UCSD-AML1 (cell line): ENCODE measurements at regions not wholly inside any gene's neighbourhood (a gene's known extent, or its start where the extent isn't known, plus 50 kb on each side); places are given as distances from the start of the nearest gene placed in this dataset.
A peak's percentile ranks its signal among the peaks of the same experiment; 100 is the strongest.

Experiments
- DNase-seq: peaks from one replicate; lab custom pipeline; 2025; ENCODE audit not compliant: unreplicated experiment; lab: John Stamatoyannopoulos, UW

DNA sequence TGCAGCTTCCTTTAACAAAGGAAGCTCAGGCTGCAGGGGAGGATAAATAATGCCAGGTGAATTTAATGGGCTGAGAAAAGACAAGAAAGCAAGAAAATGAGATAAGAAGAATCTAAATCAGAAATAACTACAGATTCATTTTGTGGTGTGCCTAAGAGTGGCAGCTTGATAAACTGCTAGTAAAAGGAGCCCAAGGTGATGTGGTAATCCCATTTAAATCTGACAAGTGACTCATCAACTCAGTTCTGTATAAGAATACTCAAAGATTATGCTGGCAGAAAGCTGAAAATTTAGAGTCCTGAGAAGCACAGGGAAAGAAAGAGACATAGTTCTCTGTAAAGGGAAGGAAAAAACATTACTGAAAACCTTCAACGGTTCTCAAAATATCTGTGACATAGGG, 109.4 kb upstream of the PDE1C start:
- no peak for DNase-seq

DNA sequence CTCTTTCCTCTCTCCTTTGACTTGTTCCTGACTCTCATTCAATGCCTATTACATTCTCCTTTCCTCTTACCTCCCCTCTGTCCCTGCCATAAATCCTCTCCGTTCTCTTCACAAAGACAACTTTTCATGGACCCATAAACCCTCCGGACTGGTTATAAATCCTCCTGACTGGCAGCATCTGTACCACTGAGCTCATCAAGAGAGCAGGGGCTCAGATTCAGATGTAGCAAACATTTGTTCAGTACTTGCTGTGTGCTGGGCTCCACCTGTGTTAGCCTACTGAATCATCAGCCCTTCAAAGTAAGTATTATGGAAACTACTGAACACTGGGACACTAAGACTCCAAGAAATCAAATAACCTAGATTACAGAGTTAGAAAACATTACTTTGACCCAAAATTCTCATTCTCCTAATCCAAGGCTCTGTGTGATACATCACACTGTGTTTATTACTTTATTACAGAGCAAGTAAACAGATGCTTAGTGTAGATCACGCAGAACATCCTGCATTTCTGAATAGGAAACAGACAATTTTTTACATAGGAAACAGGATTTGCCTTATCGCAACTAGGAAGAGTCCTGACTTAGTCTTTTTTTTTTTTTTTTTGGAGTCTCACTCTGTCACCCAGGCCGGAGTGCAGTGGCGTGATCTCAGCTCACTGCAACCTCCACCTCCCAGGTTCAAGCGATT, 108.6 kb upstream of the PDE1C start:
- DNase-seq, result no peak

DNA sequence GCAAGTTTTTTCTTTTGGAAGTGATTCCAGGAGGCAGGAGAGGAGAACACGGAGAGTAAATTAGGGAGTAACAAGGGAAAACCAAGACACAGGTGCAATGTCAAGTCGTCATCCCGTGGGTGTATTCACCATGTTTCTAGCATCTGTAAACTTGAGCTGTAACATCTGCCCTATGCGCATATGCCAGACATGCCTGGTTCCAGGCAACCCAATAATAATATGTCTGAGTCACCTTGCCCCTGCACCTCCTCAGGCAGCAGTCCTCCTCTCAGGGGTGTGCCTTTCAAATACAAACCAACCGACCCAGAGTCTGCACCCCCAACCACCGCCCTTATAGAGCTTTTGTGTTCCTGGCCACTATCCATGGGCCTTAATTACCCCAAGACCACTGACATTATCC, 107.0 kb upstream of the PDE1C start:
- DNase-seq, result no peak

DNA sequence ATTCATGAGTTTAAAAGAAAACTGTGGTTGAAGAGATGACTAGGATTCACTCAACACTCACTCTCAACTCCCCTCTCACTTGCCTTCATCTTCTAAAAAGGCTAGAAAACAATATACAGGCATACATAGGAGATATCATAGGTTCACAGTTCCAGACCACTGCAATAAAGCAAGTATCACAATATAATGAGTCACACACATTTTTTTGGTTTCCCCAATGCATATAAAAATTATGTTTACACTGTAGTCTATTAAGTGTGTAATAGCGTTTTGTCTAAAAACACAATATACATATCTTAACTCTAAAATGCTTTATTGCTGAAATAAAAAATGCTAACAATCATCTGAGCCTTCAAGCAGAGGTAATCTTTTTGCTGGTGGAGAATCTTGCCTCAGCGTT, 104.9 kb upstream of the PDE1C start:
- no peak for DNase-seq

DNA sequence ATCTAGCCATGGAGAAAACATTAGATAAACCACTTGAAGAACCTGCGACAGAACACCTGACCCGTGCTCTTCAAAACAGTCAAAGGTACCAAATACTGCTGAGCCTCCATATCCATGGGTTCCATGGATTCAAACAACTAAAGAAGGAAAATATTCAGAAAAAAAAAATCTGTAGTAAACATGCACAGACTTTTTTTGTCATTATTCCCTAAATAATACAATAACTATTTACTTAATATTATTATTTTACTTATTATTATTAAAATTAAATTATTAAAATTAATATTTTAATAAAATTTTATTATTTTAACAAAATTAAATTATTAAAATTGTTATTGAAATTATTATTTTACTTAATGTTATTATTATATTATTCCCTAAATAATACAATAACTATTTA, 101.0 kb upstream of the PDE1C start:
- no peak for DNase-seq

DNA sequence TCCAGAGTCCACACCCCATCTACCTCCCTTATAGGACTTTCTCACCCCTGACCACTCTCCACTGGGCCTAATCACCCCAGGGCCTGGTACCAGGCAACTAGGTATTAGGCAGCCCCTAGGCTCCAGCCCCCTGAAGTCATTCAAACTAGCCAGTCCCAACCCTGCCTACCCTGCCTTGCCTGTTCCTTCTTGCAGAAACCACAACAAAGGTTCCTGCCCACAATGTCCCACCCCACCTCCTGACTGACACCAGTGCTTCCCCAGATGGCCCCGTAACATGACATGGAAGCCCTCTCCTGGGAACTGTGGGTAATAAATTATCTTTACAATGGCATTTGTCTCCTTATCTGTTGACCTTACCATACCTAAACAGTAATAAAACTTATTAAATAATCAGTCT, 100.6 kb upstream of the PDE1C start:
- no peak for DNase-seq

DNA sequence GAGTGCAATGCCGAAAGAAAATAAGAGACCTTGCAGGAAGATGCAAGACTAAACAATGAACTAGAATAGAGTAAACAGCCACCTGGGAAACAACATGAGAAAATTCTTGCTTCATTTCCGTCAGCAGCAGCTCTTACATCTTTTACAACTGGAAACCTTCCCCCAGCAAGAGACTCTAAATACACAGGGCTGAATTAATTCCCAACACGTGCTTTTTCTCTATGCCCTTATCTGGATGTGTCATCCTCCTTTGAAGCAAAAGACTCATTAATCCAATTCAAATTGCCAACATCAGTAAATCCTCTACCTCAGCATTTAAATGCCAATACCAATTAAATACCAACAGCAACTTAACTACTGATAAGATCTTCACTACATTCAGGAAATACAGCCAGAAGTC, 99.0 kb upstream of the PDE1C start:
- no peak for DNase-seq

DNA sequence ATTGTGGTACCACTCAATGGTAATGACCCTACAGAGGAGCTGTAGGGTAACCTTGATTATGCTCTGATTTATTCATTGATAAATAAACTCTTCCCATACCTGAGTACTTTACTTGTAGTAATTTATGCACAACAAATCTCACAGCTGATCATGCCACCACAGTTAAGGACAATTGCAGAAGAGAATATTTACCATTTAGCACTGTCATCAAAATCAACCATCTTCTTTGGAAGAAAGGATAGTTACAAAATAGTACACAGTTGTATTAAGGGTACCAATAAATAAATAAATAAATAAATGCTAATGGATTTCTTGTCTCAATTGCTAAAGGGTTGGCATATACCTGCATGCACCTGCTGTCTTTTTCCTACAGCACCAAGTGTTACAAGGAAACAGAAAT, 97.6 kb upstream of the PDE1C start:
- no peak for DNase-seq

DNA sequence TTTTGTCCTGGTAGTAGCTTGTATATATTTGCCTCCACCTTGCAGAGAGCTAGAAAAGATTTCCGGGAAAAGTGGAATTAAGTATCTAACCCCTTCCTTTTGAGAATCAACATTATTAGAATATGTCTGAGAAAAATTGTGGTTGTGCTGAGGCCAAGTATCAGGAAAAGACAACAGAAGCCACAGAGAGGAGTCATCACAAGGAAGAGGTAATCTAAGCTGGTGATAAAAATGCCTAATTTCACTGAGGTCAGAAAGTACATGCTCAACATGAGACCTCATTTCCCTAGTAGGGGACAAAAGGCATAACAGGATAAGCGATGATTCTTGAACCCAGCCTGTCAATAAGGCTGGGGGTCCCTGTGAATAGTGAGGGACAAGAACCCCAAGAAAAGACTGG, 97.0 kb upstream of the PDE1C start:
- no peak for DNase-seq

DNA sequence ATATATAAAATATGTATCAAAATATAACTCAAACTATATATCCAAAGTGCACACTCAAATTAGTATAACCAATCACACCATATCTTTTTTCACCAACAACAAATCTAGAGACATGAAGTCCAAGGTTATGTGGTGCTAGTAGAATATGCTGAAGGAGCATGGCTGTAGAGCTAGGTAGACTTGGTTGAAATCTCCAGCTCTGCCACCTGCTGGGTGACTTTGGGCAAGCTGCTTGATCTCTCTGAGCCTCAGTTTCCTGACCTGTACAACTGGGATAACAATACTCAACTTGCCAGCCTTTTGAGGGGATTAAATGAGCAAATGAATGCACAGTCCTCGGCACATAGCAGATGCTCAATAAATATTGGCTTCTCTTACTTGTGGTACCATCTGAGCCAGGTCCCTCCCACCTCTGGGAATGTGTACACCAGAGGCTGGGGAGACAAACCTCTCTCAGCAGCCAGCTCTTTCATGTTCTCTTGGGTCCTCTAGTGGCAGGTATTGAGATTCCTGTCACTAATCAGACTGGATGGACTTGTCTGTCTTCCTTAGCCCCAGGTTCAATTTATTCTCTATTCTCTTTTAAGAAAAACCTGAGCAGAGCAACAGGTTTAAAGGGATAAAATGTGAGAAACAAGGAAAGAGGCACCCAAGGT, 94.3 kb upstream of the PDE1C start:
- no peak for DNase-seq

DNA sequence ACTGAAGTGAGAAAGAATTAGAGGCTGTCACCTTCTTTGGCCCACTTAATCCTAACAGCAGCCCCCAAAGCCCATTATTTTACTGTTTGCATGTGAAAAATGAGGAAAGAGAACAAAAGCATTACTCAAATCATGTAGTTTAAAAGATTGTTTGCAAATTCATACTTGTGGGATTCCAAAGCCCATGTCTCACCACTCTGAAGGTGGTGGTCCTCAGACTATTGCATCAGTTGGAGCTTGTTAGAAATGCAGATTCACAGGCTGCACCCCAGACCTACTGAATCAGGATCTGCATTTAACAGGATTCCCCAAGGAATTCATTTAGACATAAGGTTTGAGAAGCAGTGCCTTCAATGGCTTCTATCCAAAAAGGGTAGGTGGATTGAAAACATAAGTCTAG, 93.7 kb upstream of the PDE1C start:
- DNase-seq, result no peak

DNA sequence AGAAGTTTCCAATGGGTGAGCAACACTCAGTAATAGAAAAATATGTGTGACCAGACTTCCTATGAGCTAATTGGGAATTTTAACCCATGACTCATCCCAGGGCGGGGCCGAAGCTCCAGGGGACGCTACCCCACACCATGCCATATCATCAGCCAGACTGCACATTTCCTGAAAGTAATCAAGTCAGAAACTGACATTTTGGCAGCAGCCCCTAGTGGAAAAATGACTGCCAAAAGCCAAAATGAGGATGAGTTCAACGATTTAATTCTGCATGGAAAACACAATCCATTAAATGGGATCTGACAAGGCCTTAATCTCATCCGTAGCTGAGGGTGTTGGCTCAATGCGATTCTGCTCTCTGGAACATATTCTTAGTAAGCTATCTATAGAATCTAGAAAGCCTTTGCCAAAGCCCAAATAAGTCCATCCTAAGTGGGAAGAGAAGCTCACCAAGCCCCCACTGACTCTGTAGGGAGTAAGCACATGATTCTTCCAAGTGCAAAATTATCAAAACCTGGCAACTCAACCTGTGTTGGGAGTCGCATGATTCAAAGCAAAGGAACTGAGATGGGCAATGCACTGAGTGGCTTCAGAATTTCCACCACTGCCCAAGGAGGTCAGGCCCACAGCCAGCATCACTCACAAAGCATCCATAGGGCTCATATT, 93.1 kb upstream of the PDE1C start:
- DNase-seq, result no peak

DNA sequence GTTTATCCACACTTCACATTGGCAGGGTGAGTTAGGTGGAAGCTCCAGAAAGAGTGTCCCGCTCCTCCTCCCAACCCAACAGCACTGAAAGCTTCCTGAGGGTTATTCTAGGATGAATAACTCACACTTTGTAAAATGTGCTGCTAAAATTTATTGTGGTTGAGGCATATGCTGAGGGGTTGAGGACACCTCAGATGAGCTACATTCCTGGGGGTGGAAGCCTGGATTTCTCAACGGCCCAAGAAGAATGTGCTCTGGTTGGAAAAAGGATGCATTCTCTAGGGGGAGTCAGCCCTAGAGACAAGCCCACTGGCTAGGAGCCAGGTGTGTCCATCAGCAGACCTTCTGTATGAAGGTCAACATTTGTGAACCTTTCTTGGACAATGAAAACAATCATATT, 91.5 kb upstream of the PDE1C start:
- no peak for DNase-seq

DNA sequence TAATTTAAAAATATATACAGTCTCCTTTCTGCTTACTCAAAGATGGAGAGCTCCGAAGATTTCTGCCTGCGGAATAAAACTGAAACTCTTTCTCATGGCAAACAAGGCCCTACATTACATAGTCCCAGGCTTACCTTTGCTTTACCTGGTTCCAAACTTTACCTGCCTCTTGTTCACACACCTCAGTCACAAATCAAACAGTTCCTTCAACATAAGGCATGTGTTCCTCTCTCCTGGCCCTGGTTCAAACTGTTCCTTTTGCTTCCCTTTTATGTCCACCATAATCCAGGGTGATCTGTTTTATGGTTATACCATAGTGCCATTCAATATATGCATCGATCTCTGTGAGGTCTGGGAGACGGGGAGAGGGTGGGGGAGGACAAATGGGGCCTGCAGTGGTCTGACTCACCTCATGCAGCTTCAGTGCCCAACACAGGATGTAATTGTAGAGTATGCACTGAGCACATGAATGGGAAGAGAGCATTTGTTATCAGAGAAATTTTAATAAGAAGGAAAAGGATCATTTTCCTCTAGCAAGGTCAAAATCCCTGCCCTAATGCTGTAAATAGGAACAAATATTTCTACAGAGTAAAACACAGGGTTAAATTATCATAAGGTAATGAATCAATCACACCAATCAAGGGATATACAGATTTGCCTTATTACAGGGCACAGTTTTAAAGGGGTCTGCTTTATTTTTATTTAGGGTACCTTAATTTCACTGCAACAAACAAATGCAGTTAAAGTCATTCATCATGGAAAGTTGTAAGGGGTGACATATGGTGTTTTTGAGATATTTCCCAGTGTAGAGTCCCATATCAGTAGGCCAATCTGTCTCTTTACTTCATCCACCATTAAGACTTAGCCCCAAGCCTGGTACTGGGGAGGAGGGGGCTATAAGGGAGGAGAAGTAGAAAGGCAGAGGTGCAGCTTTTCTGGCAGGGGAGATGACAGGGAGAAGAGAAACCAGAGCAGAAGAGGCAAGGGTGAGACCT, 88.8 kb upstream of the PDE1C start:
- no peak for DNase-seq

DNA sequence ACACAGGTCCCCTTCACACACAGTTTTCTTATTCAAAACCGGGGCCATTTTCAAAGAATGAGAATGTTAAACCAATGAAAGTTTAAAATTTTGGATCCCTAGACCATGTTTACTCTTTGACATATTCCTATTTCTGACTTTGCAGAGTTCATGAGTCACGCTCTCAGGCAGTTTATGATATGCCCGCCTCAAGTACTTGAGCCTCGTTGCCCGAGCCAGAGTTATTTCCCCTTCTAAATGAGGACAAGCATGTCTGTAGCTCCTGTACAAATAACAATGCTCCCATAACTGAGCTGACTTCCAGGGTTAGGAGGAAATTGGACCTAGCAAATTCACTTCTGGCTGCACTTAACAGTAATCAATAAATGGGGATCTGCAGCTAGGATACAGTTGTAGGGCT, 87.9 kb upstream of the PDE1C start:
- no peak for DNase-seq

DNA sequence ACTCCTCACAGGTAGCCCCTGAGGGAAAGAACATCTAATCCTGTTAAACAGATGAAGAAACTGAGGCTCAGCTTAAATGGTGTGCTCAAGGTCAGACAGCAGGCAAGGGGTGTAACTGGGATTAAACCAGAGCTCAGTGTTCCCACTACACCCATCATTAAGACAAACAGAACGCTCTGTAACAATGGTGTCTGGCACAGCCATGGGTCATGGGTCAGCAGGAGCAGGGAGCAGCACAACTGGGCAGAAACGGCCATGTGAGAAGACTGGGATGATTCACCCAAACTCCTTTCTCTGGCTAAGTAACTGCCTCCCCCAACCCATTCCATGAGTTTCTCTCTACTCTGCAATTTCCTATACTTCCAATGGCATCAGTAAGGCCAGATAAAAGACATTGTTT, 85.5 kb upstream of the PDE1C start:
- DNase-seq, result no peak

DNA sequence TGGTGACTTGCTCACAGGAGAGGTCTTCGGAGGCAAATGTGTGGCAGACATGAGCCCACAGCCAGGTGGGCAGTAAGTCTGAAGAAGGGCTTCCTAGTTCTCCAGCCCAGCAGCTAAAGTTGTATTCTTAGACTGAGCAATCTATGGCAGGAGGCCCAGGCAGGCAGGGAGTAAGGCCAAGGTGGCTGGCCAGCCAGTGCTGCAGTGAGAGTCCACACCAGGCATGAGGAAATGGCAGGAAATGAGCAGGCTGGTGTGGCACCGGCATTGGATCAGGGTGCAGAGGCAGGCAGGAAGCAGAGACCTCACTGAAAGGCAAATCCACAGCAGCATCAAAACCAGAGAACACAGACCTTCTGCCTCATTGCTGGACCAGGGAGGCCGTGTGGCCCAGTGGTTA, 84.6 kb upstream of the PDE1C start:
- peak; percentile 10 for DNase-seq

DNA sequence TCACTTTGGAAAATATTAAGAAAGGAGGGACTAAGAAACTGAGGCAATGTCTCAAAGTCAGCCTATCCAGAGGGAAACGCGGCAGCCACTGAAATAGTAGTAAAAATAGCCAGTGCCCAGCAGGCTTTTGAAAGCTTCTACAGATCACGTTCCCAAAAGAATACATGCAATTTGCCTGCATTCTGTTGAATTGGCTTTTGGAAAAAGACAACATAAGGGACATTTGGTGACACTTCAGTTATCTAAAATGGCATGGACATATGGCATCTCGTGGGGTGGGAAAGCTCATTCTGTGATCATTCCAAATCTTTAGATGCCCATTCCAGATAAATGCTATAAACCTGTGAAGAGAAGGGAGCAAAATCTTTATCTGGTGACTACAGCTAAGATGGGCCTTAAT, 82.8 kb upstream of the PDE1C start:
- no peak for DNase-seq

DNA sequence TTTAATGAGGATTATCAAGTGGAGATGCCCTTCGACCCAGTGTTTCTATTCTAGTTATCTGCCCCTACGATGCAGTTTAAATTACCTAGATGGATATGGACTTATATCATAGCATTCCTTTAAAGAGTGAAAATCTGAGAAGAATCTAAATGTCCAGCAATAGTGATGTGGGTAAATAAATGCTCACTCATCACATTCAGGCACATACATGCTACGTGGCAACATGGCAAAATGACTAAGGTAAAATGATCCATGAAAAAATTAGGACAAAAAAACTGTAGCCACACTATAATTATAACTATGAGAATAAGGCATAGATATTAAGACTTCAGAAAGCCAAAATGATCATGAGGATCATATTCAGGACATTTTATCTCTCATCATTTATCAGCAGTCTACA, 82.4 kb upstream of the PDE1C start:
- DNase-seq, result no peak

DNA sequence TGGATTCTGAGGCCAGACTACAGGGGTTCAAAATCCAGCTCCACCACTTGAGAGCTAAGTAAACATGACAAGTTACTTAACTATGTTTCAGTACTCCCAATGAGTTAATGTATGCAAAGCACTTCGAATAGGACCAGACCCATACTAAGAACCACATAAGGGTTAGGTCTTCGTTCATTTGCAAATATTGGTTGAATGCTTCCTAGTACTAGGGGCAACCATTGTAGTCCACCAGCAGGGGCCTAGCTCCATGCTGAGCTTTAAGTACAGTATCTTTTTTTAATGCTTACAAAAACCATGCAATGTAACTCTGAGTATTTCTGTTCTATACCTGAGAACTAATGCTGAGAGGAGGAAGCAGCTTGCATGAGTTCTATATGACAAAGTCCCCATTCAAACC, 80.4 kb upstream of the PDE1C start:
- no peak for DNase-seq

DNA sequence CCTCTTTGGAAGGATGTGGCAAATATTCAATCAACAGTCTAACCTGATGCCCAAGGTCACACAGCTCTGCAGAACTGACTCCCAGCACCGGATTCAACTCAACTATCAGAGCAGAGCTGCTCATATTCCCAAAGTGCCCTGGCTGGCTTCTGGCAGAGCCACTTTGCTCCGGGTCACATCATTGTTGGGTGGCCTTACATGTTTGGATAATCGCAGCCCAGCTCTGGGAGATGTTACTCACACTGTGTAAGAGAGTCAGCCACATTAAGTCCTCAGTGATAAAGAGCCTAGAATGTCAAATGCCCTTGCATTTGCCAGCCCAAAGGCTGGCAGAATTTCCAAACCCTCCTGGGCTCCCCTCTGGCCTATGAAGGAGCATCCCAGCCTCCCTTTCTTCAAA, 79.8 kb upstream of the PDE1C start:
- no peak for DNase-seq
